Islet of Langerhans (tissue), 1 donor: ENCODE measurements at regions not wholly inside any gene's neighbourhood (a gene's known extent, or its start where the extent isn't known, plus 50 kb on each side); places are given as distances from the start of the nearest gene placed in this dataset.
"Not testable (repeated sequence)": the region's sequence is repeated elsewhere in the genome, so short reads cannot be mapped to it uniquely, and the experiment has no call there.

Experiments used
- FAIRE-seq: peaks from one replicate; lab custom pipeline; 2011; peaks lifted over from hg19 to GRCh38; lab: Jason Lieb, UNC

DNA sequence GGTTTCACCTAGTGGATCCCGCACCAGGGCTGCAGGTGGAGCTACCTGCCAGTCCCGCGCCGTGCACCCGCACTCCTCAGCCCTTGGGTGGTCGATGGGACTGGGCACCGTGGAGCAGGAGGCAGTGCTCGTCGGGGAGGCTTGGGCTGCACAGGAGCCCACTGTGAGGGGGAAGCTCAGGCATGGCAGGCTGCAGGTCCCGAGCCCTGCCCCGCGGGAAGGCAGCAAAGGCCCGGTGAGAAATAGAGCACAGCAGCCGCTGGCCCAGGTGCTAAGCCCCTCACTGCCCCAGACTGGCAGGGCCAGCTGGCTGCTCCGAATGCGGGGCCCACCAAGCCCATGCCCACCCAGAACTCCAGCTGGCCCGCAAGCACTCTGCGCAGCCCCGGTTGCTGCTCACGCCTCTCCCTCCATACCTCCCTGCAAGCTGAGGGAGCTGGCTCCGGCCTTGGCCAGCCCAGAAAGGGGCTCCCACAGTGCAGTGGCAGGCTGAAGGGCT, 872.7 kb downstream of the PCDH17 start:
- not testable (repeated sequence) for FAIRE-seq

DNA sequence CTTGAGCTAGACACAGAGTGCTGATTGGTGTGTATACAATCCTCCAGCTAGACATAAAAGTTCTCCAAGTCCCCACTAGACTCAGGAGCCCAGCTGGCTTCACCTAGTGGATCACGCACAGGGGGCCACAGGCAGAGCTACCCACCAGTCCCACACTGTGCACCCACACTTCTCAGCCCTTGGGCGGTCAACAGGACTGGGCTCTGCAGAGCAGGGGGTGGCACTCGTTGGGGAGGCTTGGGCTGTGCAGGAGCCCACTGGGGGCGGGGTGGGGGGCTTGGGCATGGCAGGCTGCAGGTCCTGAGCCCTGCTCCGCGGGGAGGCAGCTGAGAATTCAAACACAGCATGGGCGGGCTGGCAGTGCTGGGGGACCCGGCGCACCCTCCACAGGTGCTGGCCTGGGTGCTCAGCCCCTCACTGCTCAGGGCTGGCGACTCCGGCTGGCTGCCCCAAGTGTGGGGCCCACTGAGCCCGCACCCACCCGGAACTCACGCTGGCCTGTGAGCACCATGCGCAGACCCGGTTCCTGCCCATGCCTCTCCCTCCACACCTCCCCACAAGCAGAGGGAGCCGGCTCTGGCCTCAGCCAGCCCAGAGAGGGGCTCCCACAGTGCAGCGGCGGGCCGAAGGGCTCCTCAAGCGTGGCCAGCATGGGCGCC, 873.8 kb downstream of the PCDH17 start:
- not testable (repeated sequence) for FAIRE-seq

DNA sequence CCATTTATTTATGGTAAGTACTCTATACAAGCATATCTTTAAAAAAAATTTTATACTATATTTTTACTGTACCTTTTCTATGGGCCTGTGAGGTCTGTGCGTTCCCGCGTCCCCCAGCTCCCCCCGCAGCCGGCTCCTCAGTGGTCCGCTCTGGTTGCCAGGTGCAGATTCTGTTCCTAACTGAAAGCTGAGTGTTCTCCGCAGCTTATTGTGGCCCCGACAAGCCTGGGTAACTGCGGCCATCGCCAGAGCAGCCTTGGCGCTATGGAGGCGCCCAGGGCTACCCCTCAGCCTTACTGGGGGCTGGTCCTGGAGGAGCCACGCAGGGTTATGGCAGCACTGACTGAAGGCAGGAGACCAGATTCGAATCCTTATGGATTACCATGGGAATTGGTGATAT, 896.8 kb downstream of the PCDH17 start:
- no peak for FAIRE-seq

DNA sequence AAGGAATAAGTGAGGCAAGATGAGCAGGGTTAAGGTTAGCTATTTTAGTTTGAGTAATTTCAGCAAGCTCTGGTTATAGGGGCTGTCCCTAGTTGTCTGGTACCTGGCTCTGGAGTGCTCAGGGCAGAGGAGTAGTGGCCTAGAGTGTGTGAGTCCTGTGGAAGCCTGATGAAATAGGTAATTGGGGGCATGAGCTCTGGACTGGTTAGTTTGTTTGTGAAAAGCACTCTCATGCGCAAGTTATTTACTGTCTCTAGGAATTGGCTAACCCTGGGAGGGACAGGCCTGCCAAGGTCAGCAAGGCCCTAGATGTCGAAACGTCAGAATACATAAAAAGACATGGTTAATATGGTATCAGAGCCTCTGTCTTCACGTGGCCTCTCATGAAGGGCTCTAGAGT, 900.1 kb downstream of the PCDH17 start:
- no peak for FAIRE-seq

DNA sequence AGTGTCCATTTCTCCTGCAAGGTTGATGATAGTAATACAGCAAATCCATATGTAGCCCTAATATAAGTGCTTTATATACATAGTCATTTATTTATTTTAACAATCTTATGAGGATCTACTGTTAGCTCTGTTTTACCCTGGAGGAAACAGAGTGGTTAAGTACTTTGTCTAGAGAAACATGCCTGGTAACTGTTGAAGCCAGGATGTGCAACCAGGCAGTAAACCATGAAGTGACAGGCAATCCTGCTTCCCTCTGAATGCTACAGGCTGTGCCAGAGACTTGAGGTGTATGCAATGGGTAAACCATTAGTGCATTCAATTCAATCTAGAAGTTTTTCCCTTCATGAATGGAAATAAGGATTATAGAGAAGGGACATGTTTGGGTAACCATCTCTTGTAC, 911.0 kb downstream of the PCDH17 start:
- FAIRE-seq, result no peak

DNA sequence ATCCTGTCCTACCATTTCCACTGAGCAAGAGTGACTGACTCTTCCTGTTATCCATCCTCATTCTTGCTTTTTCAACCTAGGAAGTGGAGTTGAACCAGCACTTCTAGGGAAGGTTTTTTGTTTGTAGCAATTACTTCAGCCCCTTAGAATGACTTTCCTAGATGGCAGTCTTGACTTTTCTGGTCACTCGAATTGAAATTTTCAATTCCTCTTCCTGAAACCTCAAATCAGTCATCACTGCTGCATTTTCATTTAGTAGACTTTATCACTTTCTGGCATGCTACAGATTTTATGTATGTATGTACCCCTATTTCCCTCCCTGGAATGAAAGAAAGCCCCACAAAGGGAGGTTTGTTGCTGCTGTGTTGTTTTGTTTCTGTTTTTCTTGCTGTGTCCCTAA, 915.9 kb downstream of the PCDH17 start:
- no peak for FAIRE-seq

DNA sequence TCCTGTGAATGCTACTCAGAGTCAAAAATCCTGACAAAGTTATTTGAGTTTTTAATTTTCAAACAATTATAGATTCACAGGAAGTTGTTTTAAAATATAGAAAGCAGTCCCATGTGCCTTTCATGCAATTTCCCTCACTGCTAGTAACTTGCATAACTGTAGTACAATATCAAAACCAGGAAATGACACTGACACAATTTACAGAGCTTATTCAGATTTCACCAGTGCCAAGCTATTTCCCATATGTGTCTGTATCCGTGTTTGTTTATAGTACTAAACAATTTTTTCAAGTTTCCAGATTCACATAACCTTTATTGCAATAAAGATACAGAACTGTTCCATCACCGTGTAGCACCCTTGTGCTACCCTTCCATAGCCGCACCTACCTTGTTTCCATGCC, 934.6 kb downstream of the PCDH17 start:
- no peak for FAIRE-seq

DNA sequence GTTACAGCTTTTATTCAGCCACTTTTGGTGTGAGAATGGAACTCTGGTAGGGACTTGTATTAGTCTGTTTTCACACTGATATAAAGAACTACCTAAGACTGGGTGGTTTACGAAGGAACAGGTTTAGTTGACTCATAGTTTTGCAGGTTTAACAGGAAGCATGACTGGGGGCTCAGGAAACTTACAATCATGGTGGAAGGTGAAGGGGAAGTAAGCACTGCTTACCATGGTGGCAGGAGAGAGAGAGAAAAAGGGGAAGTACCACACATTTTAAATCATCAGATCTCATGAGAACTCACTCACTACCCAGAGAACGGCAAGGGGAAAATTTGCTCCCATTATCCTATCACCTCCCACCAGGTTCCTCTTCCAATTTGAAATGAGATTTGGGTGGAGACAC, 942.2 kb downstream of the PCDH17 start:
- FAIRE-seq, result no peak

DNA sequence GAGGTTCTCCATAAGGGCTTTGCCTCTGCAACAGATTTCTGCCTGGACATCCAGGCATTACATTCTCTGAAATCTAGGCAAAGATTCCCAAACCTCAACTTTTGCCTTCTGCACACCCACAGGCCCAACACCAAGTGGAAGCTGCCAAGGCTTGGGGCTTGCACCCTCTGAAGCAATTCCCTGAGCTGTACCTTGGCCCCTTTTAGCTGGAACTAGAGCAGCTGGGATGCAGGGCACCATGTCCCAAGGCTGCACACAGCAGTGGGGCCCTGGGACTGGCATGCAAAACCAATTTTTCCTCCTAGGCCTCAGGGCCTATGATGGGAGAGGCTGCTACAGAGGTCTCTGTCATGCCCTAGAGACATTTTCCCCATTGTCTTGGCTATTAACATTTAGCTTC, 943.2 kb downstream of the PCDH17 start:
- no peak for FAIRE-seq

DNA sequence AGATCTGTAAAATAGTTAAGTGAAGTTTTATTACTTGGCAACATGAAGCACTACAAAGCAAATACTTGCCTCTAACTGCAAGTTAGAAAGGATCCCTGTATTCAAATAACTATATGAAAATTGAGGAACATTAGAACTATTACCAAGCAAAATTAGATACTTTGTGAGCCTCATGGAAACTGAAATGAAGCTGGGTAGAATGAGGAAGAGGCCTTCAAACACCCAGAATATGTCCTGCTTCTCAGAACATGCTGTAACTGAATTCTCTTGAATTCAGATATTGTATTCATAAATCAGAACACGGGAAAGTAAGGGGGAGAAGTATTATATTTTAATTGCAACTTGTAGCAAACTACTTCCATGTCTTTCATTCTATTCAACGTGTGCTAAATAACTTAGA, 947.9 kb downstream of the PCDH17 start:
- no peak for FAIRE-seq

DNA sequence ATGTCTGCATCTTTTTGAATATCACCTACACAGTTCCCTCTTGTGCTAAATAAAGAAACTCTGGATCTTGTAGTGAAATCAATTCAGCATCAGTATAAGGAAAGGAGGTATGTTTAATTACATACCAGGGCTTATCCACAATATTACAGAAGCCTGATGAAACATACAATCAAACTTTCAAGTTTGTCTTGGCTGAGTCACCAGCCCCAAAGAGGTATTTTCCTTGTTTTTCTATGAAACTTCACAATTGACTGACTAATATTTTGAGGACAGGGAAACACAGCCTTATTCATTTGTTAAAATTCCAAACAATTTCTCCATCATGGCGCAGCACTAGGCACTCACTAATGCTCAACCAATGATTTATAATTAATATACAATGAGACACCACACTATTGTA, 952.4 kb downstream of the PCDH17 start:
- FAIRE-seq, result no peak

DNA sequence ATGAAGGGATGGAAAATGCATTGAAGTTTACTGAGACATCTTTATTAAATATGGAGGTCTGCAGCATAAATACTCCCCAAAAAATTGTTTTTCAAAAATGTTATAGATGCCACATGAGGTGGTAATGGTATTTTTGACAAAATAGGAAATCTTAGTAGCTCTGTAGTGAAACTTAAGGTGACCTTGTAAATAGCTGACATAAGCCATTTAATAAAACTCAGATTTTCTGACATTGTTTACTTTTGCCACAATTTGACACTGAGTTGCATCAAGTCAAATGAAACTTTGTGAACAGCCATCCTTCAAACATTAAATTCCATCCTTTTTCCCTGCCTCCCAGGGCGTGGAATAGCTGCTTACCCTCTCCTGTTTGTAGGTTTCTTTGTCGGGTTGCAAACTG, 953.1 kb downstream of the PCDH17 start:
- FAIRE-seq, result no peak

DNA sequence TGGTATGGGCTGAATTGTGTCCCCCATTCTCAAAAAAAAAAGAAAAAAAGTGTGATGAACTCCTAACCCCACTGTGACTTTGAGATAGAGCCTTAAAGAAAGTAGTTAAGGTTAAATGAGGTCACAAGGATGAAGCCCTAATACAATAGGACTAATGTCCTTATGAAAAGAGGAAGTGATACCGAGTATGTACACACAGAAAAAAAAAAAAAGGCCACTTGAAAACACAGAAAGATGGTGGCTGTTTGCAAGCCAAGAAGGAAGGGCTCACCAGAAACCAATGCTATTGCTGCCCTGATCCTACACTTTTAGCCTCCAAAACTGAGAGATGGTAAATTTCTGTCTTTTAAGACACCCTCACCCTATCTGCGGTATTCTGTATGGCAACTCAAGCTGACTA, 955.6 kb downstream of the PCDH17 start:
- no peak for FAIRE-seq

DNA sequence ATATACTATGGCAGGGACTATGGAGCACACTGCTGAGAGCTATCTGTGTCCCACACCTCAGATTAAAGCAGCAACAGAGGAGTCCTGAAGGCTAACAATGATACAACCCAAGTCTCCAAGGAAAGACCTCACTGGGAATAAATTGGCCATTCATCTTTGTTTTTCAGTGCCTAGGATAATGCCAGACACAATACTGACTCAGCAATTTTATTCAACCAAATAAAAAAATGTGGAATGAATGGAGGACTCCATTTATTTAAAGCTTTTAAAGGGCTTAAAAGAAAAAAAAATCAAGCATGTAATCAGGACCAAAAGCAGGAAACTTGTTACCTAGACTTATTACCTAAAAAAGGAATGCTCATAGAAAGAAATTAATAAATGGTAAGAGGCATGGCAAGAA, 960.5 kb downstream of the PCDH17 start:
- FAIRE-seq, result no peak

DNA sequence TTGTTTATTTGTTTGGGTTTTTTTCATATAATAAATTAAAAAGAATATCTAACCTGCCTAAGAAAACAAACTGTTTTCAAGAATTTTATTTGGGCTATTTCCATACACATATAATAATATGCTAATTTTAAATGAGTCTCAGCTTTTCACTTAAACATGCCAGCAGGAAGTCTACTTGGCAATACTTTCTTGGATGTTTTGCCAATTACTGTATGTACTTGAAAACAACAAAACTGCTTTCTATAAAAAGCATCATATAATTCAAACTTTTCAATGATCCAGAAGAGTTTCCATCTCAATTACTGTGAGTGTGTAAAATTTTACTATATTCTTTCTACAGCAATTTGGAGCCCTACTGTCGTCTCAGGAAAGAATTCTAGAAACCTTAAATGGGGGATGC, 961.2 kb downstream of the PCDH17 start:
- FAIRE-seq, result no peak

DNA sequence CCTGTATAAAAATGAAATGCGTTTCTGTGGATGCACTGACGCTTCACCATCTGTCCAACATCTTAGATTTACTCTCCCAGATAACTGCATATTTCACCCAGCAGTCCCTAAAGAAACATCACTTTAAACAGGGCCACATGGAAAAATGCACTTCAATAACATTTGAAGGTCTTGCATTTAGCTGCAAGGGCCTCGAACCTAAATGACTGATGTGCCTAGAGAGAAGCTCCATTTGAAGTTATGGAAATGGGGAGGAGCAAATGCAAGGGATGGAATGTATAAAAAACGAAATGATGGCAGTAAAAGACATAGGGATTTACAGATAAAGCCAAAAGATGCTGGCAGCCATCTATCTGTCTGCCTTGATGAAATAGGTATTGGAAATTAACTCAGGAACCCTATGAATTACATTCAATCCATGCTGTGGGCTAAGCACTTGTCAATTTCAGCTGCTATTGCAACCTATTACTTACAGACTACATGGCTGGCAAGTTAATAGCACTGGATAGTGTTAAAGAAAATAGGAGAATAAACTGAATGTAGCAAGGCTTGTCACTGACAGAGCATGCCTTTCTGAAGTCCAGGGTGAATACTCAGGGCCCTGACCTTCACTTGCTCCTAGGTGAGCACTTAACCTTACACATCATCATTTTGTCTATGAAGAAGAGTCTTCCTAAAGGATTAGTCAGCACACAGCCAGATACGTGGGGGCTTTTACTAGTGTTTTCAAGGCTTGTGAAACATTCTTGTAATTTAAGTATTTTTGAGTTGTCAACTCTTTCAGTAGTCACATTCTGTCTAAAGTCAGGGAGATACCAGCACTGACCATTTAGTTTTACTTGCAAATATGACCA, 963.4 kb downstream of the PCDH17 start:
- no peak for FAIRE-seq

DNA sequence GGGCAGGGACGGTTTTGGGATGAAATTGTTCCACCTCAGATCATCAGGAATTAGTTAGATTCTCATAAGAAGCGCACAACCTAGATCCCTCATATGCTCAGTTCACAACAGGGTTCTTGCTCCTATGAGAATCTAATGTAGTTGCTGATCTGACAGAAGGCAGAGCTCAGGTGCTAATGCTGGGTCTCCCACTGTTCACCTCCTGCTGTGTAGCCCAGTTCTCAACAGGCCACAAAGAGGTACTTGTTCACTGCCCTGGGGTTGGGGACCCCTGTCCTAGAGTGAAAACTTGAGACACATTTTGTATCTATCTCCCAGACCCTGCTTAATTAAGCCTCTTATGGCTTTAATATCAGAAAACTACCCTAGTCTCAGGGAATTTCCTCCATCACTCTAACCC, 966.0 kb downstream of the PCDH17 start:
- no peak for FAIRE-seq

DNA sequence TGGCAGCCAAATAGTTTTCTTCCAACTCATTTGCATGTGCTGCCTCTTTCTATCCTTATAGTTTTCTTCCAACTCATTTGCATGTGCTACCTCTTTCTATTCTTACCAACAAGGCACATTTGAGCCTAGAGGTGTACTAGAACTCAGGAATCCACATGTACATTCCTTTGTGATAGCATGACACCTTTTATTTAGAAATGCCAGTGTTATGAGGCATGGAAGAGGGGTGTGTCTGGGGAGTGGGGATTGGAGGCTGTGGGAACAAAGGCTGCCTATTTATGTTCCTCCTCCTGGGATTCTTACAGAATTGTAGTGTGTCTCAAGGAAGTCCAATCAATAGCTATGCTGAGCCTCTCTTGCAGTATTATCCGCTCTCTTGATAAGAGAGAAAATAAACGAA, 966.7 kb downstream of the PCDH17 start:
- FAIRE-seq, result no peak

DNA sequence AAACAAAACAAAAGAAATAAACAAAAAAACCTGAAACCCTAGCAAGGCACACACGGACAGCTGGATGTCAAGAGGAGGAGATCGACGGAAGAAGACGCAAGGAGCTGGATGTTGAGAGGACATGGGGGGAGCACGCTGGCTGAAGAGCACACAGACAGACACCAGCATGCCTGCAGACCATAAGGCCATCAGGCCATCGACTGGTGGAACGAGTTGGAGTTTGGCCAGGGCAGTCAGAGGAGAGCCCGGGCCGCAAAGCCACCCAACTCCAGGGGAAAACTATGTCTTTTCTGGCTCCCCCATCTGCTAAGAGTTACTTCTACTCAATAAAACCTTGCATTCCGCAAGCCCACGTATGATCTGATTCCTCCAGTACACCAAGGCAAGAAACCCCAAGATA, 979.6 kb downstream of the PCDH17 start:
- FAIRE-seq, result no peak

DNA sequence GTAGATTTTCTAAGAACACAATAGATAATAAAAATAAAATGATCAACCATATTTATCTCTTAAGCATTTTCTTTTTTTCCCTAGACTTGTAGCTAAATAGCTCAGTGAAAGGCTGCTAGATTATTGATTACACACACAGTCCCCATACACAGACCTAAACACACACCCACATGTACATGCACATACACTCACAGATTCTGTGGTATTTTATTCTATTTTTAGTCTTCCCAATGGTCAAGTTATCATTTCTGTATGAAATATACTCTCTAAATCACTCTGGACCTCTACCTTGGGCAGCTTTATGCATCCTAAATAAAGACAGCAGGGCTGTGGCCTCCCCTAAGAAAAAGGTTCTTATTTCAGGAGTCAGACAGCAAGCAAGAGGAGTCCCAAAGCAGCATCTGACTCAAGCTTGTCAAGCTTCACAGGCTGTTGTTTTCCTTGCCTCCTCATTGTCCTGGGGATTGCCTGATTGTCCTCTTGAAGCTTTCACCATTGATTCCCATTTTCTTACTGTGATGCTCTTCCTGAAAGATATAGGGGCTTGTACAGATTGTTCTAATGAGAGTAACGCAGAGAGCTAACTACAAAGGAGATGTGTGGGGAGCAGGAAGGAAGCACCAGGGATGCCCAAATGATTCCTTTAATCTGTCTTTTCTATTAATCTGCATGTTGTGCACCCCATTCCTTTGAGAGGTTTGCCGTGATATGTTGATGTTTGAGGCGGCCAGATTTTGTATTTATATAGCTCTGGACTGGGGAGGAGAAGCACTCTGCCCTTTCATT, 986.5 kb downstream of the PCDH17 start:
- no peak for FAIRE-seq

DNA sequence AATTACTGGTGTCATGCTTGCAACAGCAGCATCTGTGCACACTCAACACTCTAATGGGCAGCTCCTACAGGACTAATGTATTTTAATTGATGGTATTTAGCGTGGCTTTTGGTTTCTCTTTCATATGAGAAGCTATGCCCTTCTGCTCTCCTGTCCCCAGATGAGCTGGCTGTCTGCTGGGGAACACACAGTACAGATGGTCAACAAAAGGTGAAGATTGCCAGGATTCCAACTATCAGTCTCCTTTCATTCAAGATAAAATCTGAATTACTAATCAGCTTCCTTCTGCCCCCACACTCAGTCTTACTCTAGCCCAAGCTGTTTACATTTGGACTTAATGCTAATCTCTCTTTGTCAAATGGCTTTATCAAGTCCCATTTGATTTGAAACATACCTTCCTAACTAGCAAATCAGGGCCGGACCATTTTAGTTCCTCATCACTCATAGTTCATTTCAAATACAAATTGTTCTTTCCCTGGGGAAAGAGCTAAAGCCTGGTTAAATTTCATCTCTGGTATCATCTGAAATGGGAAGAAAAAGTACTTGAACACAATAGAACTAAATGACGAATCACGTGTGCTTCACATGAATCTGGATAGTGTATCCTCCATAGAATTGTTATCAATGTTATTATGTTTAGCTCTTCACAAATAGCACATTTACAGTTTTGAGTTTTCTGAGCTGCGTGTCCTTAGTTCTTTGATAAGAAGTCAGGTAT, 988.0 kb downstream of the PCDH17 start:
- FAIRE-seq, result no peak

DNA sequence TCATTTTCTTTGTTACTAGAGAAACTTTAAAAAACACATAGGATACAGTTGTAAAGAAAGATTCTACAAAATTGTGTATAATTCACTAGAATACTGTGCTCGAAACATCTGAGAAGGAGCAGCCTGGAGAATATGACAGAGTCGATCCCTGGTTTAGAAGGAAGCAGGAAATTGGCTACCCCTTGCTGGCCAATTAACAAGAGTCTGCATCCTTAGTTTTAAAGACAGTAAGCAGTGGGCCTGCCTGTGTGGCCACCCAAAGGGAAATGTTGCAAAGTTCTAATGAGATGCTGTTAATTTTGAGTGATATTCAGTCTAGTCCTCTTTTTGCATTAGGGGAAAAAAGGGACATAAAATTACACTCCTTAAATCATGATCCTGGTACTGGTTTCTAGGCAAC, 988.6 kb downstream of the PCDH17 start:
- FAIRE-seq, result no peak
